NCI-H187 treated with DMSO at 0.1 percent for 48 hours (cell line): ENCODE measurements at regions not wholly inside any gene's neighbourhood (a gene's known extent, or its start where the extent isn't known, plus 50 kb on each side); places are given as distances from the start of the nearest gene placed in this dataset.
A peak's percentile ranks its signal among the peaks of the same experiment; 100 is the strongest.

ENCODE experiments used
- DNase-seq: peaks from one replicate; lab custom pipeline; 2025; lab: John Stamatoyannopoulos, UW

GRCh38 chr5:62017092-62017491, 288.9 kb upstream of the KIF2A start:
- DNase-seq: no peak

- no peak for DNase-seq
Observed at GRCh38 chr5:62029303-62029702, 276.7 kb upstream of the KIF2A start.

DNA sequence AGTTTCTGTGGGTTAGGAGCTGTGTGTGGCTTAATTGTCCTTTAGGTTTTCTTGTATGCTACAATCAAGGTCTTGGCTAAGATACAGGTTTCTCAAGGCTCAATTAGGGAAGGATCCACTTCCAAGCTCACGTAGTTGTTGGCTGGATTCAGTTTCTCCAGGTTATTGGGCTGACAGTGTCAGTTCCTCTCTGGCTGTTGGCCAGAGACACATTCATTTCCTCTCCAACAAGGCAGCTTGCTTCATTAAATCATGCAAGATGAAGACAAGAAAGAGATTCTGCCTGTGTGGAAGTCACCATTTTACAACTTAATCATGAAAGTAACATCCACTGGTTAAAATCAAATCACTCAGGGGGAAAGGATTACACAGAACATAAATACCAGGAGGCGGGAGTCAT, 275.7 kb upstream of the KIF2A start:
- DNase-seq: no peak

DNA sequence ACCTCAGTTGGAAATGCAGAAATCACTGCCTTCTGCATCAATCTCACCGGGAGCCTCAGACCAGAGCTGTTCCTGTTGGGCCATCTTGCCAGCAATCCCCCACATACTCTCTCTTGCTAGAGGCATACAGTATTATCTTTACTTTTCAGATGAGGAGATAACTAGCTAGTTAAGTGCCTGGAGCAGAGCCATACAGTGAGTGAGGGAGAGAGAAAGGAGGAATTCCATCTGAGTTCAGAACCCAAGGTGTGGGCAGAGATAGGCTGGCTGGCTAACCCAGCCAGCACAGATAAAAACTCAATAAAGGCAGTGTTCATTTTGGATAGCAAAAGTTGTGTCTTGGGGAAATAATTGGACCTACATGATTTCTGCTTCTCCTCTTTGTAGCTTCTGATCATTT, 268.0 kb upstream of the KIF2A start:
- DNase-seq: no peak

DNA sequence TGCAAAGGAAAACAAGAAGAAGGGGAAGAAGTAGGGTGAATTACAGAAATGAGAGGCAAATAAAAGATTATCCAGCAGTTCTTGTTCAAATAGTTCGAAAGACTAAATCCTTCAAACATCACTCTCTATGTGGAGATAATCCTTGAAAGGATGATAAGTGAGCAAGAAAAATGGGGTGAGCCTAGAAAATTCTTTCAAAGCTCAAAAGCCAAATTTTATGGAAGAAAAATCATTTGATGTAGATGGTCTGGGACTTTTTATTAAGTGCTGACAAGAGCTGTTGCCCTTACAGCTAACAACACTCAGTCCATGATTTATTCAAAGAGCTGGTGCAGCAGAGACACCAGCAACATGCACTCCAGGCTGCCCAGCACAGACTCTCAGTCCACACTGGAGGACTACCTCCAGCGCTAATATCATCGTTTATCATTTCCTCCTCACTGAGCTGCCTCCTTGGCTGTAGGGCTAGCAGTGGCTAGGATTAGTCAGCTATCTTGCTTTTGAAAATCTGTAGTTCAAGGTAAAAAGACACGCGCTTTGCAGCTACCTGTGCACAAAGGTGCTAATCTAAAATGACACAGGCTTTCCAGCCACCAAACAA, 264.8 kb upstream of the KIF2A start:
- DNase-seq: no peak

GRCh38 chr5:62042007-62042406, 264.0 kb upstream of the KIF2A start:
- DNase-seq: peak; percentile 56

GRCh38 chr5:62043289-62044280, 262.4 kb upstream of the KIF2A start:
- peak; percentile 47 for DNase-seq

DNA sequence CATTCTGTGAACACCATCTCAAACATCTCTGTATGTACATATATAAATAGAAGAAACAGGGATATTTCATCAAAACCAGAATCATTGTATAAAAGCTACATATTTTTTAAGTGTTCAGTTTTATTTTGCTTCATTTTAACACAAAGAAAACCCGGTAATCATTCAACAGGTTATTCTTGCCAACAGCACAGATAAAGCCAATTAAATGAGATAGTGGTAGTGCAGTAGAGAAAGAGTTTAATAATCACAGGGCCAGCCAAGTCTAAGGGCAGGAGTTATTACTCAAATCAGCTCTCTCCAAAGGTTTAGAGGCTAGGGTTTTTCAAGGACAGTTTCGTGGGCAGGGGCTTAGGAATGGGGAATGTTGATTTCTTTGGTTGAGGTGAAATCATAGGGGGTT, 261.0 kb upstream of the KIF2A start:
- no peak for DNase-seq

GRCh38 chr5:62046191-62046590, 259.8 kb upstream of the KIF2A start:
- DNase-seq: no peak

DNA sequence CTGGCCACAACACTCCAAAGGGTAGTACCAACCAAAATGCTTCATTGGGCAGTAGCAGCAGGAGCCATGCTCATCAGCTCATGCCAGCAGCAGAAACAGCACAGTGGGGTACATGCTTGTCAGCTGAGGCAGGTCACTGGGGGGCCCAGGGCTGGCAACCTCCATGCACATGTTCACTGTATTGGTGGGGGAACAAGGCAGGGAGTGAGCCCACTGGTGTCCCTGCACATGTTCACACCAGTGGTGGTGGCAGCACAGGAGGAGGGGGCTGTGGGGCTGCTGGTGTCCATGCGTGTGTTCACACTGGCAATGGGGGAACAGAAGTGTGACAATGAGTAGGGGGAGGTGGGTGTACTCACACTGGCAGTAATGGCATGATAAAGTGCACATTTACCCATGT, 254.3 kb upstream of the KIF2A start:
- DNase-seq: no peak

DNA sequence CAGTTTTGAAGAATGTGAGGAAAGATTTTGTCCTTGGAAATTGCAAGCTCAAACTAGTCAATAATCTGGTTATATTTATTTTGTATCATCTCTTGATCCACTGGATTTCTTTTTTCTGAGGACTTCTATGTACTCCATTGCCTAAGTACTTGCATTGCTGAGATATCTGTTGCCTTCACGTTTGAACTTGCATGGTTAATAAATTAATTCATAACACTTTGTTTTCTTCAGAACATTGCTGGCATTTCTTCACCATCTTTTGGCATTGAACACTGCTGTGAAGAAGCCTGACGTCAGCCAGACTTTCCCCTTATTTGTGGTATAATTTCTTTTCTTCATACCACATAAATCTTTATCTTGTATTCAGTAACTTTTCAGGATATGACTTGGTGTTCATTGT, 246.0 kb upstream of the KIF2A start:
- DNase-seq: no peak

DNA sequence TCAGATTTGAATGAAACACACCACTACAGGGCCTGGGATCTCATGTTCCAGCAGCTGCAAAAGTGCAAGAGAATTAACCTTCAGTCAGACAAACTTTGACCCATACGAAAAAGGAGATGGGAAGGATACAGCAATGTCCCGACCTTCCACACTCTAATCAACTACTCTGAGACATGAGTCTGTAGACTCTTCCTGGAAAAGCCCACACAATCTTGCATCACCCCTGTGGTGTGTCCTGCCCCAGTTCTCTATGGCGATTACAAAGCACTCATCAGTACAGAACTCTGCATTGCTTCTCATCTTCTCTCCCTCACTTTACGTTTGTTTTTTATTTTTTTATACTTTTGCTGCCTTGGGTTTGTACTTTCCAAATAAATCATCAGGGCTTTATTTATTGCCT, 241.0 kb upstream of the KIF2A start:
- DNase-seq: no peak

GRCh38 chr5:62066761-62067277, 239.2 kb upstream of the KIF2A start:
- DNase-seq: no peak

GRCh38 chr5:62068554-62068953, 237.5 kb upstream of the KIF2A start:
- no peak for DNase-seq

GRCh38 chr5:62077387-62077786, 228.6 kb upstream of the KIF2A start:
- no peak for DNase-seq

DNA sequence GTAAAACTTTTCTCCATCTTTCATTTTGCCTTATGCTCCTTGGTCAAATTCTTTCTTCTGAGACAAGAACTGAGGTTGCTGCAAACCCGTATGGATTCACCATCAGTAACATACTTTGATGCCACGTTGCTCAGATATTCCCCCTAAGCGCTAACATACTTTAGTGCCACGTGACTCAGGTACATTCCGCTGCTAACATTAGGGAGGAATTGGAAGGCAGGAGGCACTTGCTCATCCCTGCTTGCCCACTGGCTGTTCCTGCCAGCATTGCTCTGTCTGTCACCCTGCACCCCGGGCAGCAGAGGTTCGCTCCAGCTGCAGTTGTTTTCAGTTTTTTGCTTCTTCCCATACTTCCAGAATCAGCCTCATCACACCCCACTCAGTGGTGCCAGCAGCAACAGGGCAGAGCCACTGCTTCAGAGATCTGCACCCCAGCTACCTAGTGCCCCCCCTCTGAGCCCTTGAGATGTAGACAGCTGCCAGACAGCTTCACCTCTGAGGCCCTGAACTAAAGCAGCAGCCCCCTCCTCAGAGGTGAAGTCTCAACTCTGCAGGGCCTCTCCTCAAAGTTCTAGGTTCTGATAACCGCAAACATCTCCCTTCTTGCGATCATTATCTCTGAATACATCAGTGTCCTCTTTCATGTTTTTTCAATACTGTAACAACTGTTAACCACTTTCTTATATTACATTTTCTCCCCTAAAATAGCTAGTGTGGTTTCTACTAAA, 228.0 kb upstream of the KIF2A start:
- no peak for DNase-seq

GRCh38 chr5:62082370-62082801, 223.6 kb upstream of the KIF2A start:
- no peak for DNase-seq

DNA sequence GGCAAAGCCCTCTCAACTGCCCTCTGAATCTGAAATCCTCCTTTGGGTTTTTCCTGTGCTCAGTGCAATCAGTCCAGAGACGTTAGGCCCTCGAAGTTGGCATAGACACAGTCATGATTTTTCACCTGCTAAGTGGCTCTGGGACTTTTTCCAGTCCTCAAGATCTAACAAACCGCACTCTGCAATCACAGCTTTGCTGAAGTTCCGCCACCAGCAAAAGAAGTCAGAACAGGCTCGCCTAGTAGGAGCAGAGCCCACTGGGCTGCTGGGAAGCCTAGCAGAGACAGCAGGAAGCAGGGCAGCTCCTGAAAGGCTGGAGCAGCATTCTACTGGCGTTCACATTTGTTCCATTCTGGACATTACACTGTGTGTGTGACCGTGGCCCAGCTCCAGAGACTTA, 222.8 kb upstream of the KIF2A start:
- no peak for DNase-seq

DNA sequence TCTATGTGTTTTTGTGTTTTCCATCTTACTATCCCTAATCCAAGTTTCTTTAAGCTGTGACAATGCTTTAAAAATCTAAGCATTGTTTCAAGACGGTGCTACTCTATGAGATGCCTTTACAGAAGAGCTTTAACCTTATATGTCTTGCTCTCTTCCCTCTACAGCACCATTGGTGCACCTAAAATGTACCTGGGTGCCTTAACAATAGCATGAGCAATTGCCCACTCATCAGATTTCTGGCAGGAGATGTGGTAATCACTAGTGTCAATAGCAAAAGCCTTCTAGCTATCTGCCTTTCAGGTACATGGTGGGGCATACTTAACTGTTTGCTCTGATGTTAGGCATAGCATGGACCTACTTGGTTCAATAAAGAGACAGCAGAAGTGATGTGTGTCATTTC, 222.3 kb upstream of the KIF2A start:
- no peak for DNase-seq

DNA sequence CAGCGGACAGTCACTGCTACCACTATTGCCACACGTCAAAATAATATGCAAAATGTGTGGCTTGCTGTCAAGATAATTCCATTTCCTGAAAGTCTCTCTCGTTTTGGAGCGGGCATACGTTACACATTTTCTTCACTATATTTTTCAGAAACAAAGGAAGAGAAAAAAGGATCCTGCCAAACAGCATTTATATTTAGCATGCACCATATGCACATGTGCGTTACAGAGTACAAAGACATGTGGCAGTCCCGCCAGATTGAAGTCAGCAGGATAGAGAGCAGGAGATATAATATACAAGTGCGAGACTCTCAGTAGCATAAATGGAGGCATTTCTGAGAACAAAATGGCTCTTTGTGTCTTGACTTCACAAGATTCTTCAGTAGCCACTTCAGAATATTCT, 221.6 kb upstream of the KIF2A start:
- no peak for DNase-seq

DNA sequence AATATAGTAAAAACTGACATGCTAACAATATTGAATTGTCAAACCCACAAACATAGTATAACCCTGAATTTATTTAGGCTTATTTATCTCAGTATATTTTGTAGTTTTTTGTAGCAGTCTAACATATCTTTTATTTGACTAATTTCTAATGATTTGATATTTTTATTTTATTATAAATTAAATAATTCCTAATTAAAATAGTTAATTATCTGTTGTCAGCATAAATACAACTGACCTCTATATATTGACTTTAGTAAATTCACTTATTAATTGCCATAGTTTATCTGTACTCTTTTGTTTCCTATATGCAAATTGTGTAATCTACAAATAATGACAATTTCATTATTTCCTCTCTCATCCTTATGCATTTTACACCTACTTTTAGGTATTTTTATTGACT, 215.1 kb upstream of the KIF2A start:
- DNase-seq: no peak

DNA sequence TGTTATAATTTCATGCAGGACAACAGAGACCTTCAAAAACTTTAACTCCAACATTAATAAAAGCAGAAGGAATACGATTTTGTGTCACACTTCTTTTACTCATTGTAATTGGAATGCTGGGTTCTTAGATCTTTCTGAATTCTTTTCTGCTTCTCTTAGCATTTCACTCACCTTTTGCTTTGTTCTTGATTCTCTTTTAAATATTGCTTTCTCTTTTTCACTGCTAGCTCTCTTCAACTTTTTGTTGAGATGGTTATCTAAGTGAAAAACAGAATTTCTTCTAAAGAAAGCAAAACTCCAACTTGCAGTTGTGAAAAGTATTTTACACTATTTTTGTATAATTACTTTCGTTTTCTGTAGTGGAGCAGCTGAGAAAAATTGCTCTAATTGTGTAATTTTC, 212.6 kb upstream of the KIF2A start:
- no peak for DNase-seq

DNA sequence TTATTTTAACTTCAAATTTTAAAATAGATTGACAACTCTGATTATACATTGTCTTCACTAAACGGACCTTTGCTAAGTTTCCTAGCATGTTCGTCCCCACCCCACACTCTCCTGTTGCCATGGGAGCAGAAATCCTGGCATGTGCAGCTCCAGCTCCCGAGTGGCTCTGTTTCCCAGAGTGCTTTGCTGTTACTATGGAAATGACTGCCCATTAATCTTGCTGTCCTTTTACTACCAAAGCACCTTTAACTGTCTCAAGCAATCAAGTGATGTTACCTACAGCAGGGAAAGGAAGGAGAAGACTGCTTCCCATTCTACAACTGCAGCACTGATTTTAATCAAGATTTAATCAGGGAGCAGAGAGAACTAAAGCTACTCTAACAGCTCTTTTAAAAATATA, 212.0 kb upstream of the KIF2A start:
- peak; percentile 90 for DNase-seq
